ENCODE measurements at regions not wholly inside any gene's neighbourhood (a gene's known extent, or its start where the extent isn't known, plus 50 kb on each side); places are given as distances from the start of the nearest gene placed in this dataset.
"Not testable (repeated sequence)": the region's sequence is repeated elsewhere in the genome, so short reads cannot be mapped to it uniquely, and the experiment has no call there.

- Histone ChIP-seq H3K4me3 (ENCODE audit: low read depth, low read length) (no peak overlapping the region), H3K36me3 (ENCODE audit: control insufficient read depth, insufficient read depth, low read length) (no peaks in the 10 kb centered on the region), H3K27me3 (ENCODE audit: control insufficient read depth, insufficient read depth, low read length) (no peaks in the 10 kb centered on the region)
- no peak for DNase-seq (ENCODE audit: low read depth)
- no peak for TF ChIP-seq CTCF (IDR thresholded peaks at IDR 0.05; ENCODE audit: insufficient read depth, low read length, poor library complexity, severe bottlenecking)
Measured at GRCh38 chr17:72189768-72190593, 69.2 kb downstream of the SOX9 start.

GRCh38 chr17:72191356-72191755, 70.5 kb downstream of the SOX9 start:
- Histone ChIP-seq H3K36me3 (ENCODE audit: control insufficient read depth, insufficient read depth, low read length) (no peaks in the 10 kb centered on the region), H3K27me3 (ENCODE audit: control insufficient read depth, insufficient read depth, low read length) (no peaks in the 10 kb centered on the region), H3K4me3 (ENCODE audit: low read depth, low read length) (no peak overlapping the region)
- DNase-seq (ENCODE audit: low read depth) = no peak
- no peak for TF ChIP-seq CTCF (IDR thresholded peaks at IDR 0.05; ENCODE audit: insufficient read depth, low read length, poor library complexity, severe bottlenecking)

- DNase-seq (ENCODE audit: low read depth) = peak; percentile 23
- Histone ChIP-seq H3K36me3 (ENCODE audit: control insufficient read depth, insufficient read depth, low read length) (no peaks in the 10 kb centered on the region), H3K4me3 (ENCODE audit: low read depth, low read length) (no peak overlapping the region), H3K27me3 (ENCODE audit: control insufficient read depth, insufficient read depth, low read length) (no peaks in the 10 kb centered on the region)
- no peak for TF ChIP-seq CTCF (IDR thresholded peaks at IDR 0.05; ENCODE audit: insufficient read depth, low read length, poor library complexity, severe bottlenecking)
Measured at GRCh38 chr17:72191921-72192799, 71.3 kb downstream of the SOX9 start.

GRCh38 chr17:72192800-72193192, 72.0 kb downstream of the SOX9 start:
- no peaks in the 10 kb centered on the region for H3K36me3 ChIP-seq (ENCODE audit: control insufficient read depth, insufficient read depth, low read length)
- no peak for DNase-seq (ENCODE audit: low read depth)

GRCh38 chr17:72193391-72194106, 72.7 kb downstream of the SOX9 start:
- no peak for TF ChIP-seq CTCF (IDR thresholded peaks at IDR 0.05; ENCODE audit: insufficient read depth, low read length, poor library complexity, severe bottlenecking)
- H3K4me3 ChIP-seq (ENCODE audit: low read depth, low read length) = no peak overlapping the region
- no peak for DNase-seq (ENCODE audit: low read depth)

More at GRCh38 chr17:72192800-72193192, 72.0 kb downstream of the SOX9 start:
- no peak overlapping the region for H3K4me3 ChIP-seq (ENCODE audit: low read depth, low read length)
- TF ChIP-seq CTCF (IDR thresholded peaks at IDR 0.05; ENCODE audit: insufficient read depth, low read length, poor library complexity, severe bottlenecking) = no peak
- H3K27me3 ChIP-seq (ENCODE audit: control insufficient read depth, insufficient read depth, low read length) = no peaks in the 10 kb centered on the region

GRCh38 chr17:72194107-72194440, 73.3 kb downstream of the SOX9 start:
- H3K4me3 ChIP-seq (ENCODE audit: low read depth, low read length); H3K27me3 ChIP-seq (ENCODE audit: control insufficient read depth, insufficient read depth, low read length); H3K36me3 ChIP-seq (ENCODE audit: control insufficient read depth, insufficient read depth, low read length); DNase-seq (ENCODE audit: low read depth): not testable (repeated sequence)

More at GRCh38 chr17:72193391-72194106, 72.7 kb downstream of the SOX9 start:
- H3K36me3 ChIP-seq (ENCODE audit: control insufficient read depth, insufficient read depth, low read length) = no peaks in the 10 kb centered on the region
- no peaks in the 10 kb centered on the region for H3K27me3 ChIP-seq (ENCODE audit: control insufficient read depth, insufficient read depth, low read length)
